ENCODE measurements at regions not wholly inside any gene's neighbourhood (a gene's known extent, or its start where the extent isn't known, plus 50 kb on each side); places are given as distances from the start of the nearest gene placed in this dataset.

- no peak for DNase-seq
Measured at GRCh38 chr14:71363946-71364925, 457.0 kb downstream of the PCNX1 start.

GRCh38 chr14:71365361-71365760 lies 458.1 kb downstream of the PCNX1 start:
- no peak for DNase-seq

- no peak for DNase-seq
Measured at GRCh38 chr14:71366861-71367260, 459.6 kb downstream of the PCNX1 start.

GRCh38 chr14:71371711-71372396 lies 464.6 kb downstream of the PCNX1 start:
- DNase-seq: no peak

GRCh38 chr14:71372411-71372838 lies 465.2 kb downstream of the PCNX1 start:
- DNase-seq: no peak

- DNase-seq: no peak
Measured at GRCh38 chr14:71373773-71374172, 466.5 kb downstream of the PCNX1 start.

- no peak for DNase-seq
Measured at GRCh38 chr14:71374989-71375388, 467.7 kb downstream of the PCNX1 start.

GRCh38 chr14:71377099-71377498 lies 469.8 kb downstream of the PCNX1 start:
- DNase-seq: no peak

- DNase-seq: no peak
Measured at GRCh38 chr14:71380271-71380670, 473.0 kb downstream of the PCNX1 start.

GRCh38 chr14:71381814-71382213 lies 474.6 kb downstream of the PCNX1 start:
- no peak for DNase-seq

- no peak for DNase-seq
Measured at GRCh38 chr14:71382315-71382714, 475.1 kb downstream of the PCNX1 start.

GRCh38 chr14:71383510-71383909 lies 476.3 kb downstream of the PCNX1 start:
- DNase-seq: no peak

GRCh38 chr14:71384007-71384845 lies 477.0 kb downstream of the PCNX1 start:
- no peak for DNase-seq

- no peak for DNase-seq
Measured at GRCh38 chr14:71387753-71388152, 480.5 kb downstream of the PCNX1 start.

- no peak for DNase-seq
Measured at GRCh38 chr14:71388336-71388735, 481.1 kb downstream of the PCNX1 start.

- DNase-seq: no peak
Measured at GRCh38 chr14:71388862-71389261, 481.6 kb downstream of the PCNX1 start.

- DNase-seq: no peak
Measured at GRCh38 chr14:71394386-71394785, 487.1 kb downstream of the PCNX1 start.

- DNase-seq: no peak
Measured at GRCh38 chr14:71395151-71395604, 487.9 kb downstream of the PCNX1 start.

- DNase-seq: no peak
Measured at GRCh38 chr14:71395636-71396035, 488.4 kb downstream of the PCNX1 start.

- DNase-seq: no peak
Measured at GRCh38 chr14:71396050-71396677, 488.9 kb downstream of the PCNX1 start.

- no peak for DNase-seq
Measured at GRCh38 chr14:71397371-71397770, 490.1 kb downstream of the PCNX1 start.

GRCh38 chr14:71398450-71398849 lies 491.2 kb downstream of the PCNX1 start:
- no peak for DNase-seq
